NCI-H146 treated with DMSO at 0.1 percent for 48 hours (cell line): ENCODE measurements at regions not wholly inside any gene's neighbourhood (a gene's known extent, or its start where the extent isn't known, plus 50 kb on each side); places are given as distances from the start of the nearest gene placed in this dataset.

Experiments used
- DNase-seq: peaks from one replicate; lab custom pipeline; 2025; ENCODE audit not compliant: unreplicated experiment; lab: John Stamatoyannopoulos, UW

- no peak for DNase-seq
These were observed 371.9 kb upstream of the ESRRG start for GRCh38 chr1:217095050-217095622.

- no peak for DNase-seq
These were observed 368.3 kb upstream of the ESRRG start for GRCh38 chr1:217091561-217091960.

GRCh38 chr1:217090060-217090911 lies 367.1 kb upstream of the ESRRG start:
- peak; percentile 61 for DNase-seq

DNA sequence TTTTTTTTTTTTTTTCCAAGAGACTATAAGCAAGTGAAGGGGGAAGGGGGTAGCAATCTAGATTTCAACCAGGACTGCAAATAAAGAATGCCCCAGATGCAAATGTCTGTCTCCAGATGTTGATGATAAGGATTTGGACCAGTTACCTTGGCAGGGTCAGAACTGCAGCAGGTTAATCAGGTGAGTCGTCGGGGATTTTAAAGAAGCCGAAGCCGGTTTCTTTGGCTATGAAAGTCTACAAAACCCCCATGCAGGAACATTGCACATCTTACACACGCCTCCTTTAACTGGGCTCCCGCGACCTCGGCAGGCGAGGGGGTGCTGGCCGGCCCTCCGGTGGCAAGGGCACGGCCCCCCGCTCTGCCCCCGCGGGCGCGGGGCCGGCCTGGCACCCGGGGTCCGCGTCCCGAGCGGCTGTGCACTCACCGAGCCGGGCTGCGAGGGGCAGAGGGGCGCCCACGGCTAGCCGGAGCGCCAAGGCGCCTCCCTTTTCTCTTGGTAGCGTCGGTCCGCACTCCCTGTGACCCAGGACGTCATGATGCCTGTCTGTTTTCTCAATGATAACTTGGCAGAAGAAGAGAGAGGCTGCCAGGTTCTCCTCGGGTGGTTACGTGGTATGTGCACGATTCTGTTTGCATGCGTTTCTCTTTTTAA lies 366.3 kb upstream of the ESRRG start:
- DNase-seq = peak; percentile 61

DNA sequence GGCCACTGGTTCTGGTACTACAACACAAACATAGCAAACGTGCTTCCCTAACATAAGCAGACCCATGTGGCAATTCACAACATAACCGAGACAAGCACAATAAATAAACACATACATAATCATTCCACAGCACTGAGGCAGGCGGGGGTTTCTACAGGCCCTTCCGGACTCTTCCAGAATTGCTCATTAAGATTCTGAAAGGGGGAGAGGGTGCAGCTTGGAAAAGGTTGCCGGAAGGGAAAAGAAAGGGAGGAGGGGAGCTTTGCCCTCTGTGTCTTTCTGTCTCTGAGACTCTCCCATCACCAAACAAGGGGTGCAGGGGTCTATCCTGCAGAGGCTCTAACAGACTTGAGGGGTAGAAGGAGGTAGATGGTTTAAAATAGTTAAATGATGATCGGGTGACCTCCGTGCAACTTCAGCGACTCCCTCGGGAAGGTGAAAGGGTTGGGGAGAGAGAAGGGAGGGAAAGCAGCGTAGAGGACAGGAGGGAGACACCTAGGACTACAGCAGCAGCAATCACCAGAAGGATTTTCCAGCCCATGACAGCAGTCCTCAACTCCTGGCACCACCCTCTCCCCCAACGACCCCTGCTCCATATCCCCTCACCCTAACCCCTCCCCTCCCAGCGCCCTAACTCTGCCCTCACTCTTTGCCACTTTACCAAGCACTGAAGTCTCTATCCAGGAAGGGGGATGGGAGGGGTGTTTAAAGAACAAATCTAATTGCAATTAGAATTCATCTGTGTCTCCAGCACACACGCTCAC lies 365.5 kb upstream of the ESRRG start:
- DNase-seq = peak; percentile 21

DNA sequence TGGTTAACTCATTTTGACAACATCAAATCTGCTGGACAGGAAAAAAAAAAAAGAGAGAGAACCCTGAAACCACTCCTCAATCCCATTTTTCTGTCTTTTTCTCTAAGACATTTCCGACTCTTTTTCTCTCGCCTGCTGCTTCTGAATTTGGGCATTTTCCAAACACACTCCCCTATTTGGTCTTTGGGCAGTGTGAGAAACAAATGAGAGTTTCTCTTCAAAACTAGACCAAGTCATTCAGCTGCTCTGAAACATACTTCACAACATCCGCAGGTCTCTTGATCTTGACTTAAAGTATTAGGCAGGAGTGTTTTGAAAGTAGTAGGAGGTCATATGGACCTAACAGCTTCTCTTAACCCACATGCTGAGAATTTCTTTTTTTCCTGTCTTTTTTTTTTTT lies 364.8 kb upstream of the ESRRG start:
- DNase-seq = no peak

- no peak for DNase-seq
These were observed 356.4 kb upstream of the ESRRG start for GRCh38 chr1:217079584-217079983.

- DNase-seq = no peak
These were observed 355.7 kb upstream of the ESRRG start for GRCh38 chr1:217078959-217079358.

GRCh38 chr1:217078078-217078690 lies 355.0 kb upstream of the ESRRG start:
- DNase-seq = peak; percentile 14

- no peak for DNase-seq
These were observed 354.2 kb upstream of the ESRRG start for GRCh38 chr1:217077426-217077825.

DNA sequence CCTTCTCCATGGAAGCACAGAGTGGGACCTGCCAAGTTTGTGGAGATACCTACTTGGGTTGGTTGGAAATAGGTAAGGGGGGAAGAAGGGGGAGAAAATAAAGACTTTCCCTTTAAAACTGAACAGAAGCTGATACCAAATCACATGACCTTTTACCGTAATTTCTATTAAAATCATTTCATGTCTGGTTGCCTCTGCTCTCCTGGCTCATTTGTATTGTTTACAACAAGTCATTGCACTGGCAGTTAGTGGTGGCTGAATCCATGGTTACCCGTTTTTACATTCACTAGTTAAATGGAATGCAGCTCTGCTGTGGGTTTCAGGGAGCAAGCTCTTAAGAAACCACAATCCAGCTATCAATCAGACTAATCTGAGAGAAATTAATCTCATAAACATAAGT lies 353.7 kb upstream of the ESRRG start:
- DNase-seq = no peak

DNA sequence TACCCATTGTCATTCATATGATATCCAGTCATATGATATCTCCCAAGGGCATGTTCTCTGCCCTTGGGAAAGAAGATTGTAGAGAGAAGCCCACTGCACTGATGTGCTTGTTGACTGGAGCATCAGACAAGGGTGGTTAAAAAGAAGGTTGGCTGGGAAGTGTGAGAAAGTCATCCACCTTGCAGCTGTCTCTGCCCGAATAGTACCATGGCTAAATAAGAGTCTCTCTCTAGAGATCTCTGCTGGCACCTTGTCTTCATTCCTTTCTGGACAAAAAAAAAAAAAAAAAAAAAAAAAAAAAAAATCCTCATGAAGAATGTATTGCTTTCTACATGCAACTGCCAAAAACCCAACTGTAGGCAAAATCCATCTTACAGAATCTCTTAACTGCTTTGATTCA lies 349.7 kb upstream of the ESRRG start:
- DNase-seq = no peak

DNA sequence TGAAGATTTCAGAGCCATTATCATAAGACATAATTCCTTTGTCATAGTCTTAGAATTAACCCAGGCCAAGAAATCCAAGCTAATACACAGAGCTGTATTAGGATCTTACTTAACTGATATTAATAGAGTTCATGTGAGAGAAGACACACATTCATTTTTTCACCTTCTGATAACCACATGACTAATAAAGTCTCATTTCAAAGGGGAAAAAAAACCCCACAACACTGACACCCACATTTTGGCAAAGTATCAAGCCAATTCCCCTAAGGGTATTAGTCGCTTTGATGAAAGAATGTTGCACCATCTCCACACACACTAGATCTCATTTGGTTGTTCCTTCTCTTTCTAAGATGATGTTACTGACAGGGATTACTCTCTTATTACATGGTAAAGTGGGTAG lies 344.4 kb upstream of the ESRRG start:
- DNase-seq = no peak

DNA sequence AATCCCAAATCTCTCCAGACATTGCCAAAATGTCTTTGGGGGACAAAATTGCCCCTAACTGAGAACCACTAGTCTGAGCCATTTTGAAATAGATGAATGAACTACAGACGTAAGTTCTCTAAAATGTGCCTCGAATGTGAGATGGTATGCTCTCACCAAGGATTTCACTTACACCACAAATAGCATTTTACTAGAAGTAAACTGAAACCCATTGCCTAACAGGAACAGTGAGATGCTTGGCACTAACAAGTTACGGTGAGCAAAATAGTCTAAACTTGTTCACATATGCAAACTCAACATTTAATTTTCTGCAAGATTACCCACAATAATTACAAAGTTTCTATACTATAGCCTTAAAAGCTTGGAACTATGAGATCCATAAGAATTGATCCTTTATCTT lies 343.6 kb upstream of the ESRRG start:
- no peak for DNase-seq

GRCh38 chr1:217063172-217063908 lies 340.1 kb upstream of the ESRRG start:
- DNase-seq = no peak

GRCh38 chr1:217062586-217062985 lies 339.4 kb upstream of the ESRRG start:
- no peak for DNase-seq

- no peak for DNase-seq
These were observed 336.2 kb upstream of the ESRRG start for GRCh38 chr1:217059401-217059800.

DNA sequence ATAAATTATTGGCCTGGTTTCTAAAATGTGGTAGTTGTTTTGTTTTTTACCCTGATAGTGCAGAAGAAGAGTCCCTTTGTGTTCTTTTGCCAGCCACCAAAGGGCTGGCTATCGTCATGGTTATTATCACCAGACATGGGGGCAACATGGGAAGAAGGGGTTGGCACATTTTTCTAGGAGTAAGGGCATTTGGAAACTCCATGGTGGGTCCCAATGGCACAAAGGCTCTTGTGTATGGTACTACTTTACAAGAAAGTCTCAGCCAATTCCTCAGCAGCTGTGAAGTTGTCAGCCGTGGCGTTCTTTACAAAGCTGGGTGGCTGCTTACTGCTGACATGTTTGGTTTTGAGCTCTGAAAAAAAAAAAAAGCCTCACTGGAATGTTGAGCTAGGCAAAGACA lies 330.4 kb upstream of the ESRRG start:
- DNase-seq = no peak

DNA sequence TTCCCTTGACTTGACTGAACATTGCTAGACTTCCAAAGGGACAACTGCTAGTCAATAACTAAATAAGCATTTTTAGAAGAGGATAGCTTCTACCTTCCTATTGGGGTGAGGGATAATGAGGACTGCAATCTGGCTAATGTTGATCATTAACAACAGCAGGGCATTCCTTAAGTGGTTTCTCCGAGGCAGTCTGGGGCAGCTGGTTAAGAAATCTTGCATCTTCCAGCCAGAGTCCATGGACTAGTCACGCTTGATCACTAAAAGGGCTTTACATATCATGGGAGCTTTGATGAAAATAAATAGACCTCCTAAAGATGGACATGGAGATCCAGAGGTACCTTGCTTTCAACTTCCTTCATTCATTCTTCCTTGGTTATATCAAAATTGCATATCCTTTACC lies 329.4 kb upstream of the ESRRG start:
- DNase-seq = no peak

GRCh38 chr1:217052196-217052595 lies 329.0 kb upstream of the ESRRG start:
- DNase-seq = no peak
